ENCODE measurements at regions not wholly inside any gene's neighbourhood (a gene's known extent, or its start where the extent isn't known, plus 50 kb on each side); places are given as distances from the start of the nearest gene placed in this dataset.

DNA sequence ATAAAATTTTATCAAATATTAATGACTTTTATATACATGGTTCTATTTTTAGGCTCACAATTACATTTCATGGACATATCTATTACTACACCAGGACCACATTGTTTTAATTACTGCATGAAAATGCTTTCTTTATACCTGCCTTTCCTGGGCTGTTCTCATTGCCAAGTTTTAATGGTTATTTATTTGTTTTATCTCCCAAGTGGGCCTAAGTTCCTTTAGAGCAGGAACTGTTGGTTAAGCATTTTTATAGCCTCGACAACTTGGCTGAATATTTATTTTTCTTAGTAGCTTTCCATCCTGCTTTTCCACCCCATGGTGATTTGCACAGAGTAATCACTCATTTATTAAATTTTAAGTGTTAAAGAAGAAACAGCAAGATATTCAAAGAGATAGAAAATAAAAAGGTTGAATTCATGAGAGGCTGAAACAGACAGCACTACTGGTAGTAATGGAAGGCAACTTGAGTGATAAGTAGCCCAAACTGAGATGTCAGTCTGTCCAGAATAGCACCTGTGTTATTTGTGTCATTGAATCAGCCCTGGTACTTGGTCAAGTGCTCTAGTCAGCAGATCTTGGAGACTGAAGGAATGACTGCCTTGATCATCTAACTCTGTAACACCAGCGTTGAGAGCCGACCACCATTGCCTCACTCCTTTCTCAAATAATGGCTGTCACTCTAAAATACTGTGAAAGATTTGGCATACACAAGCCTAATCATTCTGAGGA is 119.1 kb upstream of the EGLN3 start:
- WGBS, 2 experiments (ENCODE audit: insufficient coverage in 2 of 2): 50 to 100% methylated on average over 1 to 2 of the region's 3 CpGs
- Histone ChIP-seq H3K27ac (ENCODE audit: low read depth, low read length, severe bottlenecking) (no peak overlapping the region), H3K4me1 (ENCODE audit: control insufficient read depth, insufficient read depth, low read length, poor library complexity, severe bottlenecking) (no peaks in the 10 kb centered on the region), H3K9me3 (ENCODE audit: control insufficient read depth, low read length) (no peaks in the 10 kb centered on the region), H3K36me3 (ENCODE audit: control insufficient read depth, insufficient read depth, low read length) (no peaks in the 10 kb centered on the region), H3K4me3 (ENCODE audit: extremely low read depth, insufficient read depth, low read length, poor library complexity, severe bottlenecking) (no peak overlapping the region)

DNA sequence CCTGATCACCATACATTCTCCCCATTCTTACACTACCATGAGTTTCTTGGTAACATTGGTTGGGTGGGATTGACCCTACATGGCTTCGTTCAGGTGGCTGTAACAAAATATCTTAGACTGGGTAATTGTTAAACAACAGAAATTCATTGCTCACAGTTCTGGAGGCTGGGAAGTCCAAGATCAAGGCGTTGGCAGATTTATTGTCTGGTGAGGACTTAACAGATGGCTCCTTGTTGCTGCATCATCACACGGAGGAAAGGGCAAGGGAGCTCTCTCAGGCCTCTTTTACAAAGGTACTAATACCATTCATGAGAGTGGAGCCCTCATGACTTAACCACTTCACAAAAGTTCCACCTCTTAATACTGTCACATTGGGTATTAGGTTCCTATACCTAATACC is 116.7 kb upstream of the EGLN3 start:
- Histone ChIP-seq H3K4me1 (ENCODE audit: control insufficient read depth, insufficient read depth, low read length, poor library complexity, severe bottlenecking) (no peaks in the 10 kb centered on the region), H3K4me3 (ENCODE audit: extremely low read depth, insufficient read depth, low read length, poor library complexity, severe bottlenecking) (no peak overlapping the region), H3K9me3 (ENCODE audit: control insufficient read depth, low read length) (no peaks in the 10 kb centered on the region), H3K27ac (ENCODE audit: low read depth, low read length, severe bottlenecking) (no peak overlapping the region), H3K36me3 (ENCODE audit: control insufficient read depth, insufficient read depth, low read length) (no peaks in the 10 kb centered on the region)
- WGBS, 2 experiments (ENCODE audit: insufficient coverage in 2 of 2): 84 to 100% methylated on average over 1 to 3 of the region's 3 CpGs

- 96 to 98% methylated on average over 3 of the region's 4 CpGs for WGBS, 2 experiments (ENCODE audit: insufficient coverage in 2 of 2)
- H3K27ac ChIP-seq (ENCODE audit: low read depth, low read length, severe bottlenecking): no peak overlapping the region
- H3K4me3 ChIP-seq (ENCODE audit: extremely low read depth, insufficient read depth, low read length, poor library complexity, severe bottlenecking): no peak overlapping the region
These were observed 115.0 kb upstream of the EGLN3 start for GRCh38 chr14:34065690-34066391.

DNA sequence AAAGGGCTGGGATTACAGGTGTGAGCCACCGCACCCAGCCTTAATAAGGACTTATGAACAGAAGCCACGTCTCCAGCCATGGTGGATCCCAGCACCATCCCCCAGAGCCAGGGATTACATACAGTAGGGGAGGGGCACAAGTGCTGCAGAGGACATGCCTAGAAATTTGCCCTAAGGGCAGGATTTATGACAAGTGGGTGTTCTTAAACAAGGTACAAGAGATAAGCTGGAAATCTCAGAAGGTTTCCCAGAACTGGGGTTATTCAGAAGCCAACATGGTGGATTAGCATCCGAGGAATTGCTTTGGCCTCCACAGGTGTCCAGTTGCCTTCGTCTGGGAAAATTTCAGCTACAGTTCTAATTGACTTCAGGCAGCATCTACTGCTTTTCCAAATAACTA is 114.4 kb upstream of the EGLN3 start:
- H3K27ac ChIP-seq (ENCODE audit: low read depth, low read length, severe bottlenecking): no peak overlapping the region
- no peaks in the 10 kb centered on the region for H3K36me3 ChIP-seq (ENCODE audit: control insufficient read depth, insufficient read depth, low read length)
- no peaks in the 10 kb centered on the region for H3K4me1 ChIP-seq (ENCODE audit: control insufficient read depth, insufficient read depth, low read length, poor library complexity, severe bottlenecking)
- H3K4me3 ChIP-seq (ENCODE audit: extremely low read depth, insufficient read depth, low read length, poor library complexity, severe bottlenecking): no peak overlapping the region
- no peaks in the 10 kb centered on the region for H3K9me3 ChIP-seq (ENCODE audit: control insufficient read depth, low read length)
- 88 to 100% methylated on average over 2 to 3 of the region's 4 CpGs for WGBS, 2 experiments (ENCODE audit: insufficient coverage in 2 of 2)

More at GRCh38 chr14:34065690-34066391, 115.0 kb upstream of the EGLN3 start:
- Histone ChIP-seq H3K9me3 (ENCODE audit: control insufficient read depth, low read length) (no peaks in the 10 kb centered on the region), H3K4me1 (ENCODE audit: control insufficient read depth, insufficient read depth, low read length, poor library complexity, severe bottlenecking) (no peaks in the 10 kb centered on the region), H3K36me3 (ENCODE audit: control insufficient read depth, insufficient read depth, low read length) (no peaks in the 10 kb centered on the region)

- Histone ChIP-seq H3K9me3 (ENCODE audit: control insufficient read depth, low read length) (no peaks in the 10 kb centered on the region), H3K36me3 (ENCODE audit: control insufficient read depth, insufficient read depth, low read length) (no peaks in the 10 kb centered on the region)
- WGBS, 2 experiments (ENCODE audit: insufficient coverage in 2 of 2): 50 to 100% methylated on average over 2 to 3 of the region's 4 CpGs
These were observed 113.5 kb upstream of the EGLN3 start for GRCh38 chr14:34064349-34064748.

GRCh38 chr14:34063470-34064164 is 112.7 kb upstream of the EGLN3 start:
- H3K4me3 ChIP-seq (ENCODE audit: extremely low read depth, insufficient read depth, low read length, poor library complexity, severe bottlenecking): no peak overlapping the region
- no peaks in the 10 kb centered on the region for H3K9me3 ChIP-seq (ENCODE audit: control insufficient read depth, low read length)
- no peaks in the 10 kb centered on the region for H3K36me3 ChIP-seq (ENCODE audit: control insufficient read depth, insufficient read depth, low read length)
- no peak overlapping the region for H3K27ac ChIP-seq (ENCODE audit: low read depth, low read length, severe bottlenecking)
- WGBS, 2 experiments (ENCODE audit: insufficient coverage in 2 of 2): 79 to 96% methylated on average over 6 to 7 of the region's 9 CpGs
- peaks cover 4% of the 10 kb centered on the region for H3K4me1 ChIP-seq (ENCODE audit: control insufficient read depth, insufficient read depth, low read length, poor library complexity, severe bottlenecking)

More at GRCh38 chr14:34064349-34064748, 113.5 kb upstream of the EGLN3 start:
- Histone ChIP-seq H3K4me1 (ENCODE audit: control insufficient read depth, insufficient read depth, low read length, poor library complexity, severe bottlenecking) (peaks cover 4% of the 10 kb centered on the region), H3K4me3 (ENCODE audit: extremely low read depth, insufficient read depth, low read length, poor library complexity, severe bottlenecking) (no peak overlapping the region), H3K27ac (ENCODE audit: low read depth, low read length, severe bottlenecking) (no peak overlapping the region)

DNA sequence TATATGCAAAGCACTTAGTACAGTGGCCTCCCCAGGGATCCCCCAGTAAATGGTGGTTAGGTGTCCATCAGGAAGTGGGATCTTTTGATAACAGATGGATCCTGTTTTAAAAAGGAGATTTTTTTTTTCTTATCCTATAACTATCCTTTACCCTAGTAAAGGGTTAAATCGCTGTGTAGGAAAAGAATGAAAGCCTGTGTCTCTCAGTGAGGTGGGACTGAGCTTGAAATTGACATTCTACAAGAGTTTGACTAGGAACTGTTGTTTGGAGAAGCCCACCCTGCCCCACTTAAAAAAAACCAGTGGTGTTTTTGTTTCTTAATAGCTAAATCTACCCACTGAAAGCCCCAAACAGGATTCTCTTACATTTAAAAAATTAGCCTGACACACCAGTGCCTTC is 112.2 kb upstream of the EGLN3 start:
- Histone ChIP-seq H3K36me3 (ENCODE audit: control insufficient read depth, insufficient read depth, low read length) (no peaks in the 10 kb centered on the region), H3K4me3 (ENCODE audit: extremely low read depth, insufficient read depth, low read length, poor library complexity, severe bottlenecking) (no peak overlapping the region), H3K27ac (ENCODE audit: low read depth, low read length, severe bottlenecking) (no peak overlapping the region), H3K4me1 (ENCODE audit: control insufficient read depth, insufficient read depth, low read length, poor library complexity, severe bottlenecking) (peaks cover 4% of the 10 kb centered on the region), H3K9me3 (ENCODE audit: control insufficient read depth, low read length) (no peaks in the 10 kb centered on the region)
- WGBS, 2 experiments (ENCODE audit: insufficient coverage in 2 of 2): no CpG with 5 or more reads among the region's 1 CpG

- 90 to 100% methylated on average over 1 to 5 of the region's 8 CpGs for WGBS, 2 experiments (ENCODE audit: insufficient coverage in 2 of 2)
- no peak overlapping the region for H3K4me3 ChIP-seq (ENCODE audit: extremely low read depth, insufficient read depth, low read length, poor library complexity, severe bottlenecking)
- no peak overlapping the region for H3K27ac ChIP-seq (ENCODE audit: low read depth, low read length, severe bottlenecking)
- no peaks in the 10 kb centered on the region for H3K9me3 ChIP-seq (ENCODE audit: control insufficient read depth, low read length)
- H3K36me3 ChIP-seq (ENCODE audit: control insufficient read depth, insufficient read depth, low read length): no peaks in the 10 kb centered on the region
- H3K4me1 ChIP-seq (ENCODE audit: control insufficient read depth, insufficient read depth, low read length, poor library complexity, severe bottlenecking): peaks cover 4% of the 10 kb centered on the region
These were observed 111.6 kb upstream of the EGLN3 start for GRCh38 chr14:34062353-34062973.

GRCh38 chr14:34060651-34060999 is 109.8 kb upstream of the EGLN3 start:
- H3K4me1 ChIP-seq (ENCODE audit: control insufficient read depth, insufficient read depth, low read length, poor library complexity, severe bottlenecking): peaks cover 7% of the 10 kb centered on the region
- H3K9me3 ChIP-seq (ENCODE audit: control insufficient read depth, low read length): no peaks in the 10 kb centered on the region
- no peaks in the 10 kb centered on the region for H3K36me3 ChIP-seq (ENCODE audit: control insufficient read depth, insufficient read depth, low read length)
- 46 to 57% methylated on average over 8 to 12 of the region's 16 CpGs for WGBS, 2 experiments (ENCODE audit: insufficient coverage in 2 of 2)
- peak overlapping the region; percentile 33 for H3K4me3 ChIP-seq (ENCODE audit: extremely low read depth, insufficient read depth, low read length, poor library complexity, severe bottlenecking)
- H3K27ac ChIP-seq (ENCODE audit: low read depth, low read length, severe bottlenecking): peak overlapping the region; percentile 75

GRCh38 chr14:34059925-34060650 is 109.2 kb upstream of the EGLN3 start:
- no peaks in the 10 kb centered on the region for H3K36me3 ChIP-seq (ENCODE audit: control insufficient read depth, insufficient read depth, low read length)
- H3K27ac ChIP-seq (ENCODE audit: low read depth, low read length, severe bottlenecking): peak overlapping the region; percentile 75
- H3K9me3 ChIP-seq (ENCODE audit: control insufficient read depth, low read length): no peaks in the 10 kb centered on the region
- H3K4me3 ChIP-seq (ENCODE audit: extremely low read depth, insufficient read depth, low read length, poor library complexity, severe bottlenecking): peak overlapping the region; percentile 33
- H3K4me1 ChIP-seq (ENCODE audit: control insufficient read depth, insufficient read depth, low read length, poor library complexity, severe bottlenecking): peaks cover 10% of the 10 kb centered on the region
- WGBS, 2 experiments (ENCODE audit: insufficient coverage in 2 of 2): 3% methylated on average over 56 to 81 of the region's 84 CpGs
